MM.1S (cell line): ENCODE measurements at regions not wholly inside any gene's neighbourhood (a gene's known extent, or its start where the extent isn't known, plus 50 kb on each side); places are given as distances from the start of the nearest gene placed in this dataset.

Experiments
- DNase-seq: peaks from one replicate; pipeline ENCODE4 v3.0.0-alpha.2; 2015
- H2AFZ ChIP-seq: fragments of 300-600 bp; sonication (generic); 2 replicates; pipeline ENCODE4 v1.6.0; 2016; ENCODE audit warnings: antibody characterized with exemption, low read length
- H3F3A ChIP-seq: fragments of 300-600 bp; sonication (generic); 2 replicates; pipeline ENCODE4 v1.6.1; 2016; ENCODE audit warnings: mild to moderate bottlenecking, antibody characterized with exemption, low read length, moderate library complexity, mixed read lengths; ENCODE audit not compliant: insufficient read depth
- H3K27ac ChIP-seq: fragments of 300-600 bp; sonication (generic); 2 replicates; pipeline ENCODE4 v1.5.1; 2016; ENCODE audit warnings: mild to moderate bottlenecking, low read length
- H3K27me3 ChIP-seq: fragments of 300-600 bp; sonication (generic); replicated peaks from 2 replicates; pipeline ENCODE4 v1.6.0; 2016; ENCODE audit warnings: low read length; ENCODE audit not compliant: insufficient read depth
- H3K36me3 ChIP-seq: fragments of 300-600 bp; sonication (generic); replicated peaks from 2 replicates; pipeline ENCODE4 v1.6.1; 2016; ENCODE audit warnings: mild to moderate bottlenecking, low read length, mixed read lengths; ENCODE audit not compliant: insufficient read depth
- H3K4me1 ChIP-seq: fragments of 300-600 bp; sonication (generic); 2 replicates; pipeline ENCODE4 v1.6.1; 2016; ENCODE audit warnings: low read length, mixed read lengths
- H3K4me2 ChIP-seq: fragments of 300-600 bp; sonication (generic); 2 replicates; pipeline ENCODE4 v1.6.0; 2016; ENCODE audit warnings: low read depth, low read length
- H3K4me3 ChIP-seq: fragments of 300-600 bp; sonication (generic); 2 replicates; pipeline ENCODE4 v1.5.1; 2016; ENCODE audit warnings: low read length, mixed read lengths
- H3K79me2 ChIP-seq: fragments of 300-600 bp; sonication (generic); 2 replicates; pipeline ENCODE4 v1.6.1; 2016; ENCODE audit warnings: mixed run types, low read length, mixed read lengths
- H3K9ac ChIP-seq: fragments of 300-600 bp; sonication (generic); 2 replicates; pipeline ENCODE4 v1.6.1; 2016; ENCODE audit warnings: low read length, mixed read lengths
- H3K9me2 ChIP-seq: fragments of 300-600 bp; sonication (generic); replicated peaks from 2 replicates; pipeline ENCODE4 v1.6.1; 2016; ENCODE audit warnings: mild to moderate bottlenecking, low read length, mixed read lengths; ENCODE audit not compliant: insufficient read depth
- H3K9me3 ChIP-seq: fragments of 300-600 bp; sonication (generic); replicated peaks from 2 replicates; pipeline ENCODE4 v1.6.1; 2016; ENCODE audit warnings: mild to moderate bottlenecking, low read length, mixed read lengths; ENCODE audit not compliant: insufficient read depth
- H4K20me1 ChIP-seq: fragments of 300-600 bp; sonication (generic); 2 replicates; pipeline ENCODE4 v1.6.1; 2016; ENCODE audit warnings: mild to moderate bottlenecking, low read length, moderate library complexity, mixed read lengths; ENCODE audit not compliant: insufficient read depth
- EZH2 ChIP-seq: fragments of 300-600 bp; sonication (generic); optimal IDR thresholded peaks from 2 replicates; pipeline ENCODE3; 2017; ENCODE audit warnings: low read depth, mild to moderate bottlenecking, antibody characterized with exemption, low read length, mixed read lengths
- EZH2phosphoT487 ChIP-seq: fragments of 300-600 bp; sonication (generic); IDR thresholded peaks from 2 replicates; pipeline ENCODE4 v1.6.1; 2018; ENCODE audit warnings: antibody characterized with exemption, low read length
- TF ChIP-seq, protein P1 (sequence below): fragments of 300-600 bp; sonication (generic); IDR thresholded peaks from 2 replicates; pipeline ENCODE4 v1.5.1; 2016; ENCODE audit warnings: antibody characterized with exemption, low read length, mixed read lengths

DNA sequence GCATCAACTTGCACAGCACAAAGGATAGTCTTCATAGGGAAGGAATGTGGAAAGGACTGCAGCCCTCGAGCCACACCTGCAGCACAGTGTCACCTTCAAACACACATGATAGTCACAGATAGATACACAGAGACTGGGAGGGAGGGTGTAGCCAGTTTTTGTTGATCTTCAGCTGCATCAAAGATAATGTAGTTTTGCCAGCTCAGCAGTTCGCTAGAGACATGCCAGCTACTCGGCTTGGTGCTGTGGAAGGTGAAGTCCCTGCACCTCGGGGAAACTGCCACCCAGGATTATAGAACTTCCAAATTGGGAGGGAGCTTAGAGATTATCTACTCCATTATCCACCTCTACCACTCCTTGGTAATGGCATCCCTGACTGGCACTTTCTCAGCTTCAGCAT is 92.9 kb upstream of the PAK3 start:
- peak; percentile 16 for DNase-seq
- no peaks in the 10 kb centered on the region for H3K9me3 ChIP-seq
- H2AFZ ChIP-seq = no peak overlapping the region
- no peak for TF ChIP-seq EZH2
- TF ChIP-seq, protein P1, sequence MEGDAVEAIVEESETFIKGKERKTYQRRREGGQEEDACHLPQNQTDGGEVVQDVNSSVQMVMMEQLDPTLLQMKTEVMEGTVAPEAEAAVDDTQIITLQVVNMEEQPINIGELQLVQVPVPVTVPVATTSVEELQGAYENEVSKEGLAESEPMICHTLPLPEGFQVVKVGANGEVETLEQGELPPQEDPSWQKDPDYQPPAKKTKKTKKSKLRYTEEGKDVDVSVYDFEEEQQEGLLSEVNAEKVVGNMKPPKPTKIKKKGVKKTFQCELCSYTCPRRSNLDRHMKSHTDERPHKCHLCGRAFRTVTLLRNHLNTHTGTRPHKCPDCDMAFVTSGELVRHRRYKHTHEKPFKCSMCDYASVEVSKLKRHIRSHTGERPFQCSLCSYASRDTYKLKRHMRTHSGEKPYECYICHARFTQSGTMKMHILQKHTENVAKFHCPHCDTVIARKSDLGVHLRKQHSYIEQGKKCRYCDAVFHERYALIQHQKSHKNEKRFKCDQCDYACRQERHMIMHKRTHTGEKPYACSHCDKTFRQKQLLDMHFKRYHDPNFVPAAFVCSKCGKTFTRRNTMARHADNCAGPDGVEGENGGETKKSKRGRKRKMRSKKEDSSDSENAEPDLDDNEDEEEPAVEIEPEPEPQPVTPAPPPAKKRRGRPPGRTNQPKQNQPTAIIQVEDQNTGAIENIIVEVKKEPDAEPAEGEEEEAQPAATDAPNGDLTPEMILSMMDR = no peak
- TF ChIP-seq EZH2phosphoT487 = no peak
- no peaks in the 10 kb centered on the region for H4K20me1 ChIP-seq
- no peak overlapping the region for H3K4me3 ChIP-seq
- H3K4me1 ChIP-seq = no peaks in the 10 kb centered on the region
- H3K9me2 ChIP-seq = no peaks in the 10 kb centered on the region
- H3K36me3 ChIP-seq = no peaks in the 10 kb centered on the region
- no peak overlapping the region for H3K9ac ChIP-seq
- H3K27ac ChIP-seq = no peak overlapping the region
- H3F3A ChIP-seq = no peaks in the 10 kb centered on the region
- no peaks in the 10 kb centered on the region for H3K27me3 ChIP-seq
- no peaks in the 10 kb centered on the region for H3K79me2 ChIP-seq
- no peak overlapping the region for H3K4me2 ChIP-seq

DNA sequence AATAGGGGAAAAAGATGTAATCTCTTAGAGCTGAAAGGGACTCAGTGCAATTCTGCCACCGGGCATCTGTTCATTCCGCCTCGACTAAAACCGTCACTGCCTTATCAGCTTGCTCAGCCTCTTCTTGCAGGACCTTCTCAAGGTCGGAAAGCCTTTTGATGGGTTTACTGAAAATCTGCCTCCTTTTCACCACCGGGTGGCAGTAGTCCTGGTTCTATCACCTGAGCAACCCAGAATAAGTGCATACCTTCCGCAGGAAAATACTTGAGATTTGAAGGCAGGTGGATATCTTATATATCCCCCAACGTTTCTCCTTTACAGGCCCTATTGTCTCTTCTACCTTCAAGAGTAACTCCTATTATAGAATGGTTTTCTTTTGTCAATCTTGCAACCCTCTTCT is 103.4 kb upstream of the PAK3 start:
- H3F3A ChIP-seq = no peaks in the 10 kb centered on the region
- H2AFZ ChIP-seq = no peak overlapping the region
- no peak overlapping the region for H3K4me2 ChIP-seq
- peak; percentile 17 for DNase-seq
- no peaks in the 10 kb centered on the region for H3K79me2 ChIP-seq
- H3K27ac ChIP-seq = no peak overlapping the region
- no peak for TF ChIP-seq EZH2
- TF ChIP-seq, protein P1 = peak; percentile 54
- H3K9me2 ChIP-seq = no peaks in the 10 kb centered on the region
- no peaks in the 10 kb centered on the region for H3K4me1 ChIP-seq
- H4K20me1 ChIP-seq = no peaks in the 10 kb centered on the region
- no peaks in the 10 kb centered on the region for H3K27me3 ChIP-seq
- no peak overlapping the region for H3K9ac ChIP-seq
- H3K9me3 ChIP-seq = no peaks in the 10 kb centered on the region
- no peaks in the 10 kb centered on the region for H3K36me3 ChIP-seq
- no peak overlapping the region for H3K4me3 ChIP-seq

DNA sequence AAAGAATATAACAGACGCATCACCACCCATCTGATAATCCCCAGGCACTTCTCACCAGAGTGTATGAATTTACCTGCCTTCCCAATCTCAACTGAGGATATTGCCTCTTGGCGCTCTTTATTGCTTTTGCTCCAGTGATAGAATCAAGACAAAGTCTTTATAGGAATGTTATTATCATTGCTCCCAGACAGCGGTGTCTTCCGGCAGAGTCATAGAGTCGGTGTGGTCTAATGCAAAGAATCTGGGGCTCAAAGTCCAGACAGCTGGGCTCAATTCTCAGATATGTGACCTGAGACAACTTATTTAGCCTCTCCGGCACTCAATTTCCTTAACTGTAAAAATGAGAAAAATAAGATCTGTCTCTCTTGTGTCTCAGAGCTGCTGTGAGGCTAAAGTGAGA is 106.1 kb upstream of the PAK3 start:
- no peak overlapping the region for H3K9ac ChIP-seq
- no peak overlapping the region for H3K4me2 ChIP-seq
- no peaks in the 10 kb centered on the region for H3K36me3 ChIP-seq
- H3K9me3 ChIP-seq = no peaks in the 10 kb centered on the region
- no peaks in the 10 kb centered on the region for H4K20me1 ChIP-seq
- no peaks in the 10 kb centered on the region for H3K9me2 ChIP-seq
- H3K27me3 ChIP-seq = no peaks in the 10 kb centered on the region
- no peaks in the 10 kb centered on the region for H3K4me1 ChIP-seq
- H2AFZ ChIP-seq = no peak overlapping the region
- no peak for TF ChIP-seq EZH2phosphoT487
- TF ChIP-seq, protein P1 = no peak
- TF ChIP-seq EZH2 = no peak
- no peak overlapping the region for H3K4me3 ChIP-seq
- no peaks in the 10 kb centered on the region for H3K79me2 ChIP-seq
- no peak overlapping the region for H3K27ac ChIP-seq
- H3F3A ChIP-seq = no peaks in the 10 kb centered on the region
- DNase-seq = no peak
